Stomach (tissue), 4 donors: ENCODE measurements at regions not wholly inside any gene's neighbourhood (a gene's known extent, or its start where the extent isn't known, plus 50 kb on each side); places are given as distances from the start of the nearest gene placed in this dataset.

Experiments
- CTCF ChIP-seq, 7 experiments: fragments of 450-650 bp in 4 of 7; fragments of 200-600 bp in 3 of 7; sonication (generic) in 3 of 7; IDR thresholded peaks; one replicate each; pipeline ENCODE4 v1.5.1; 2016 to 2019; ENCODE audit warnings: antibody characterized with exemption in 7 of 7, control low read depth in 2 of 7, mild to moderate bottlenecking in 1 of 7
- EP300 ChIP-seq: sonication (generic); formaldehyde crosslinking; IDR thresholded peaks from one replicate; pipeline ENCODE4 v1.6.1; 2017; ENCODE audit warnings: antibody characterized with exemption
- POLR2A ChIP-seq, 4 donors: fragments of 450-650 bp; IDR thresholded peaks; one replicate each; pipeline ENCODE4 v1.6.1; 2016; ENCODE audit warnings: antibody characterized with exemption in 4 of 4, control low read depth in 2 of 4, mild to moderate bottlenecking in 1 of 4, moderate library complexity in 1 of 4
- POLR2AphosphoS5 ChIP-seq, 3 donors: sonication (generic); formaldehyde crosslinking; IDR thresholded peaks; one replicate each; pipeline ENCODE4 v1.6.1; 2016; ENCODE audit warnings: antibody characterized with exemption in 3 of 3

DNA sequence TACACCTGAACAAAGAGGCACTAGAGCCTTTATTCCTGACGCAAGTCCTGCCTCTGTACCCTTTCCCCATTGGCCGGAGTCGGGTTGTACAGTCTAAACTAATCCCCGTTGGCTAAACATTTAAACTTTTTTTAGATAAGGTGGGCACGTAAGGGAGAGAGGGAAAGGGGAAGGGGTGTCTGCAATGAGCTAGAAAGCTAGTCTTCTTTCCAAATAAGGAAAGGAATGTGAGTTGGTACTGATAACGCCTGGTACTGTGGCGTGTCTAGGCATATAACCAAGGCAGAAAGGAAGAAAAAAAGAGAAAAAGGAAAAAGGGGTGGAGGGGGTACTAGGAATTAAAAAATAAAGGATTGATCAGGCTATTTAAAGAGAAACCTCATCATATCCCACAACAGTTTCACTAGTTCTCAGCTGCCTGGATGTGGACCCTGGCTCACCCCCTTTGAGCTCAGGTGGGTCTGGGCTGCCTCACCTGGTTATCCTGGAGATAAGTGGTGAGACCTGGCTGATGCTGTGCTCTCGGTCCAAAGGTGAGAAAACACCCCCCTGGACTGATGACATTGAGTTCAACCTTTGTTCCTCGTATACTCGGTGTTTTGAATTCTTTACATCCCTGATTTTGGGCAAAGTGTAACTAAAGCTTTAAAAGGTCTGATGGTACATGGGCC lies 90.9 kb upstream of the EEF2KMT start:
- TF ChIP-seq CTCF (IDR thresholded peaks at IDR 0.05) (no peak), POLR2A (IDR thresholded peaks at IDR 0.05) (no peak), POLR2AphosphoS5 (IDR thresholded peaks at IDR 0.05) (no peak), EP300 (no peak)
